ENCODE measurements at regions not wholly inside any gene's neighbourhood (a gene's known extent, or its start where the extent isn't known, plus 50 kb on each side); places are given as distances from the start of the nearest gene placed in this dataset.

DNA sequence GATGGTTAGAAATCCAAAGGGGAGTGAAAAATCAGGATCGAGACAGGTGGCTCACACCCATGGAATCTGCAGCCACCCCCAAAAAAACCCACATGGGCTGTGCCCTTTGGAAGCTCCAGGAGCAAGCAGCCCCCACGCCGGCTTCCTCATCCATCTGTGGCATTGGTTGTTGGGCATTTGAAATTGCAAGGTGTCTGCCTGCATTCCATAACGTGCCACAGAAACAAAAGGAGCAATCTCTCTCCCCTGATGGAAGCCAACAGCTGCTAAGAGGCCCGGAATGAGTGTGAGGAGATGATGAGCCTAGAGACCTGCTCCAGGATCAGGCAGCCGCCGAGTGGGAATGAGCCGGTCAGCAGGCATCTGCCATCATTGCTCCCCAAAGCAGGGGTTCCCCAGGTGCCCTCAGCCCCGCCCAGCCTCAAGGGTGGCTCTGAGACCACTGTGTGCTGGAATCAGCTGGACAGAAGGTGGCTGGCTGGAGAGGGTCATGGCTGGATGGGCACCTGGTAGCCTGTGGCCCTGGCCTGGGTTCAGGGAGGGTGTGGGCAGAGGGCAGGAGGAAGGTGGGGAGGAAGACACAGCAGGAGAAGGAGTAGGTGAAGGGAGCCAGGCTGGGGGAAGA, 113.2 kb downstream of the CRLF2 start:
- no peak for DNase-seq
- Histone ChIP-seq H3K9me3 (peaks cover 12% of the 10 kb centered on the region), H3K4me1 (no peaks in the 10 kb centered on the region), H3K27ac (no peak overlapping the region), H3K4me3 (no peak overlapping the region), H3K36me3 (no peaks in the 10 kb centered on the region), H3K27me3 (ENCODE audit: low read depth) (no peaks in the 10 kb centered on the region)
- ATAC-seq, result no peak
- intact Hi-C loops (cut with DNase I), result no loop called here
- TF ChIP-seq, protein P1, sequence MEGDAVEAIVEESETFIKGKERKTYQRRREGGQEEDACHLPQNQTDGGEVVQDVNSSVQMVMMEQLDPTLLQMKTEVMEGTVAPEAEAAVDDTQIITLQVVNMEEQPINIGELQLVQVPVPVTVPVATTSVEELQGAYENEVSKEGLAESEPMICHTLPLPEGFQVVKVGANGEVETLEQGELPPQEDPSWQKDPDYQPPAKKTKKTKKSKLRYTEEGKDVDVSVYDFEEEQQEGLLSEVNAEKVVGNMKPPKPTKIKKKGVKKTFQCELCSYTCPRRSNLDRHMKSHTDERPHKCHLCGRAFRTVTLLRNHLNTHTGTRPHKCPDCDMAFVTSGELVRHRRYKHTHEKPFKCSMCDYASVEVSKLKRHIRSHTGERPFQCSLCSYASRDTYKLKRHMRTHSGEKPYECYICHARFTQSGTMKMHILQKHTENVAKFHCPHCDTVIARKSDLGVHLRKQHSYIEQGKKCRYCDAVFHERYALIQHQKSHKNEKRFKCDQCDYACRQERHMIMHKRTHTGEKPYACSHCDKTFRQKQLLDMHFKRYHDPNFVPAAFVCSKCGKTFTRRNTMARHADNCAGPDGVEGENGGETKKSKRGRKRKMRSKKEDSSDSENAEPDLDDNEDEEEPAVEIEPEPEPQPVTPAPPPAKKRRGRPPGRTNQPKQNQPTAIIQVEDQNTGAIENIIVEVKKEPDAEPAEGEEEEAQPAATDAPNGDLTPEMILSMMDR (IDR thresholded peaks at IDR 0.05), result no peak

DNA sequence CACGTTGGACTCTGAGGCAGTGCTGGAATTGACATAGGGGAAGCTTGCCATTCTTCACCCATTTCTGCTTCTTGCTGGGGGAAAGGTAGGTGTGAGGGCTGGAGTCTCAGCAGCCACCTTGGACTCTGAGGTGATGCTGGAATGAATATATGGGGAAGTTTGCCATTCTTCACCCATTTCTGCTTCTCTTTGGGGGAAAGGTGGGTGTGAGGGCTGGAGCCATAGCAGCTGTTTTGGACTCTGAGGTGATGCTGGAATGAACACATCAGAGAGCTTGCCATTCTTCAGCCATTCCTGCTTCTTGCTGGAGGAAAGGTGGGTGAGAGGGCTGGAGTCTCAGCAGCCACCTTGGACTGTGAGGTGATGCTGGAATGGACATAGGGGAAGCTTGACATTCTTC, 115.1 kb downstream of the CRLF2 start:
- Histone ChIP-seq H3K9me3 (peaks cover 12% of the 10 kb centered on the region), H3K27ac (no peak overlapping the region), H3K27me3 (ENCODE audit: low read depth) (no peaks in the 10 kb centered on the region), H3K4me1 (no peaks in the 10 kb centered on the region), H3K36me3 (no peaks in the 10 kb centered on the region), H3K4me3 (no peak overlapping the region)
- no peak for ATAC-seq
- intact Hi-C loops (cut with DNase I), result no loop called here
- TF ChIP-seq, protein P1 (IDR thresholded peaks at IDR 0.05), result no peak
- DNase-seq, result no peak

DNA sequence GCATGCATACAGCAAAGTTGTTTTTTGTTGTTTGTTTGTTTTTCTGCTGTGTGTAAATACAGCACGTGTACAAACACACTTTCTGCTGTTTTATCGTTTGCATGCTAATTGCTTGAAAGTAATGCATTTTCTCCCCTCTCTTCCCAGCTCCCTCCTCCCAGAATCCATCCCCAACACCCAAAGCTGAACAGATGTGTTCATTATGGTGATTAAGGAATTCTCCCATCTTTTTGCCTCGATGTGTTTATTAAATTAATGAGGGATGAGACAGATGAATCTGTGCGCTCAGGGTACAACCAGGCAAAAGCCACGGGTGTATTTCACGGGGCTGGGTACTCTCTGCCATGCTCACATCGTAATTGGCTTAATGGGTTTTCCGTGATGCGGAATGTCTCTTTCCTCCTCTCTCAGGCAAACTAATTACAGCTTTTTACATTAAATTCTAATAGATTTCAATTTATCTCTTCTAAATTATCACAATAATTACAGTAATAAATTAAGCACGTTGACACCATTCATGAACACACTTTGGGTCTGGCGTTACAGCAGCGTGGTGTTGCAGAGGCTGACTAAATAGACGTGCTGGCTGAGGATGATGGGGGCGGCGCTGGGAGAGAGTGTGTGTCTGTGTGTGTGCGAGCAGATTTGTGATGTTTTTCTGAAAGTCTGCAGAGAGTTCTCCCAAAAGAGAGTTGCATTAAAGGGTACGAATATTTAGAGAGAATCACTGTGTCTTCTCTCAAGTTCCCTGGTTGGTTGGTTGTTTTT, 117.7 kb downstream of the CRLF2 start:
- Histone ChIP-seq H3K4me3 (no peak overlapping the region), H3K4me1 (no peaks in the 10 kb centered on the region), H3K36me3 (no peaks in the 10 kb centered on the region), H3K9me3 (peaks cover 12% of the 10 kb centered on the region), H3K27me3 (ENCODE audit: low read depth) (no peaks in the 10 kb centered on the region), H3K27ac (no peak overlapping the region)
- ATAC-seq, result no peak
- DNase-seq, result no peak
- intact Hi-C loops (cut with DNase I), result no loop called here
- TF ChIP-seq, protein P1 (IDR thresholded peaks at IDR 0.05), result no peak

DNA sequence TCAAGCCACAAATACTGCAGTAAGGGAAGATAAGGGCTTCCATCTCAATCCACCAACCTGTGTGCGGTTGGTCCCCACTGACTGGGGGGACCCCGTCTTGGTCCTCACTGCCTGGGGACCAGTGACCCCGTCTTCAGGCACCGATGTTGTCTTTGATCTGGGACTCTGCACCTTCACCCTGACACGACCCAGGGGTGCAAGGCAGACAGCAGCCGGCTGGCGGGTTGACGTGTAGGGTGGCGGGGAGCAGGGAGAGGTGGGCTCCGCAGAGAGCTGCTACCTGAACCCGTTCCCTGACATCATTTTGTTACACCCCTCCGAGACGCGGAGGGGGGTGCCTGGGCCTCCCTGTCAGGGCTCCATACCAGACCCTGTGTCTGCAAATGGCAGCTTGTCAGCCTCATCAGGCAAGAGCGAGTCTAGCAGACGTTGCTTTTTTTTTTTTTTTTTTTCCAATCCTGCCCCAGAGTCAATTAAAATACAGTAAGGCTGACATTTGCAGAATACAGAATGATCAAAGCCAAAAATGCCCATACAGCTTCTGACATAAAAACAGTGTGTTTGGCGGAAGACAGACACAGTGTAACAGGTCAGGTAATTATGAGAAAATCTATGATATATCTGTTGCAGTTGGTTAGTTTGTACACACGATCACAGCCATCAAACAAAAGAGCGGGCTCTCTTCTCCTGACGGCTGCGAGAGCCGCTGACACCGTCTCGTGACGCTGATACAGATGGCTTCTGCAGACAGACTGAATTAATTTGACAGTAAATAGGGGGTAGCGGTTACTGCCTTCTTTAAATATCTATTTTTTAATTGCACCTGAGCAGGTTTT, 118.6 kb downstream of the CRLF2 start:
- no peak for ATAC-seq

DNA sequence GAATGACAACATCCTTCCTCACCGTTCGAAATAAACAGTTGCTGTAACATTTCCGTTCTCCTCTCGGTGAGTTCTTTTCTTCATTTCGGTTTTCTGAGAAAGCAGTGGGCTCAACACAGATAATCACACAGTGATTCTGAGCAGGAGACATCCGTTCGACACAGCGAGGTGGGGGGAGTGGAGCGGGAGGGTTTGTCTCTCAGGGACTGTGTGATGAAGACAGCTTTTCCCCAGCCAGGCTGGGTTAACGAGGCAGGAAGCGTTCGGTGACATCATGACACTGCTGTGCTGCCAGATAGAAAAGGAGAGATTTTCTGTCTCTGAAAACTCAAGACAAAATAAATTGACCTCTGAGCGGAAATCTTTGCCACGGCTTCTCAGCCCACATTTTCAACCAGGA, 119.3 kb downstream of the CRLF2 start:
- intact Hi-C loops (cut with DNase I), result no loop called here
- ATAC-seq (no peak), DNase-seq (no peak)
- Histone ChIP-seq H3K4me3 (no peak overlapping the region), H3K36me3 (no peaks in the 10 kb centered on the region), H3K27me3 (ENCODE audit: low read depth) (no peaks in the 10 kb centered on the region), H3K9me3 (peaks cover 12% of the 10 kb centered on the region), H3K27ac (no peak overlapping the region), H3K4me1 (no peaks in the 10 kb centered on the region)
- TF ChIP-seq, protein P1 (IDR thresholded peaks at IDR 0.05), result no peak

More for the DNA sequence above, 118.6 kb downstream of the CRLF2 start:
- no peak overlapping the region for H3K27ac ChIP-seq
- no peak overlapping the region for H3K4me3 ChIP-seq
- intact Hi-C loops (cut with DNase I), result no loop called here
- H3K9me3 ChIP-seq, result peaks cover 12% of the 10 kb centered on the region
- TF ChIP-seq, protein P1 (IDR thresholded peaks at IDR 0.05), result no peak
- no peak for DNase-seq
- no peaks in the 10 kb centered on the region for H3K4me1 ChIP-seq
- H3K36me3 ChIP-seq, result no peaks in the 10 kb centered on the region
- H3K27me3 ChIP-seq (ENCODE audit: low read depth), result no peaks in the 10 kb centered on the region
